ENCODE measurements at regions not wholly inside any gene's neighbourhood (a gene's known extent, or its start where the extent isn't known, plus 50 kb on each side); places are given as distances from the start of the nearest gene placed in this dataset.

GRCh38 chr12:88325076-88325815 lies 183.1 kb downstream of the TMTC3 start:
- no peaks in the 10 kb centered on the region for H3K9me3 ChIP-seq (ENCODE audit: low read depth, low read length)
- no peak for DNase-seq (ENCODE audit: low read depth, low spot score)
- no peak overlapping the region for H3K4me3 ChIP-seq
- TF ChIP-seq EZH2 (IDR thresholded peaks at IDR 0.05) (no peak), POLR2AphosphoS5 (IDR thresholded peaks at IDR 0.05; ENCODE audit: borderline replicate concordance, low read depth, low read length) (no peak), FOXP2 (optimal IDR thresholded peaks at IDR 0.05; ENCODE audit: control extremely low read depth, extremely low read length, insufficient read depth) (no peak)
- no peak overlapping the region for H3K27ac ChIP-seq
- no peak overlapping the region for H3K9ac ChIP-seq (ENCODE audit: insufficient read length)
- H3K36me3 ChIP-seq (ENCODE audit: insufficient read depth, low read length): no peaks in the 10 kb centered on the region

DNA sequence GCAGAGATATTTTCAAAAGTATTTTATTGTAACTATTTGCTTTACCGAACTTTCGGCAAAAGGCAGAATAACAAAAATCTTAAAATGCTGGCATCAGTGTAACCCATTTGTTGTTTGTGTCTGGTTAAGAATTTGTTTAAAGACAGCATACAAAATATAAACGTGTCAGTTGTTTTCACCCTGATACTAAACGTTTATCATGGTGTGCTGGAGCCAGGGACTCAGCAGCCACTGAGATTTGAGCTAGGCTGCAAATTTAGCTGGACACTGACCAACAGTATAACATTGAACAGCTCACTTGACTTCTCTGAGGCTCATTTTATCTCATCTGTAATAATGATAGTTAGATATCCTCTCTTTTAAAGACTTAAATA lies 183.7 kb downstream of the TMTC3 start:
- H3K36me3 ChIP-seq (ENCODE audit: insufficient read depth, low read length): no peaks in the 10 kb centered on the region
- no peak for DNase-seq (ENCODE audit: low read depth, low spot score)
- no peak overlapping the region for H3K9ac ChIP-seq (ENCODE audit: insufficient read length)
- H3K27ac ChIP-seq: no peak overlapping the region
- no peak overlapping the region for H3K4me3 ChIP-seq
- H3K9me3 ChIP-seq (ENCODE audit: low read depth, low read length): no peaks in the 10 kb centered on the region
- TF ChIP-seq POLR2AphosphoS5 (IDR thresholded peaks at IDR 0.05; ENCODE audit: borderline replicate concordance, low read depth, low read length) (no peak), EZH2 (IDR thresholded peaks at IDR 0.05) (no peak), FOXP2 (optimal IDR thresholded peaks at IDR 0.05; ENCODE audit: control extremely low read depth, extremely low read length, insufficient read depth) (no peak)

DNA sequence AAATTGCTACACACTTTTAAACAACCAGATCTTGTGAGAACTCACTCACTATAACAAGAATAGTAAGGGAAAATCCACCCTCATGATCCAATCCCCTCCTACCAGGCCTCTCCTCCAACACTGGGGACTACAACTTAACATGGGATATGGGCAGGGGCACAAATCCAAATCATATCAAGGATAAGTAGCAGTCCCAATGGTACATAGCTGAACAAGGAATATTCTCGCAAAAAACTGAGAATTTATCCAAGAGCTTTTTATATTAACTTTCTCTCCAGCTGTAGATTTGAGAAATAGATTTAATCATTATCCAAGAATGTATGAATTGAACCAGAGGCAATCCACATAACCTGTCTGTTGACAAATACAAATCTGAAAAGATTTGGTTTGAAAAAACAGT lies 185.2 kb downstream of the TMTC3 start:
- no peaks in the 10 kb centered on the region for H3K9me3 ChIP-seq (ENCODE audit: low read depth, low read length)
- H3K27ac ChIP-seq: no peak overlapping the region
- DNase-seq (ENCODE audit: low read depth, low spot score): no peak
- TF ChIP-seq EZH2 (IDR thresholded peaks at IDR 0.05): no peak
- TF ChIP-seq FOXP2 (optimal IDR thresholded peaks at IDR 0.05; ENCODE audit: control extremely low read depth, extremely low read length, insufficient read depth): no peak
- no peak for TF ChIP-seq POLR2AphosphoS5 (IDR thresholded peaks at IDR 0.05; ENCODE audit: borderline replicate concordance, low read depth, low read length)
- no peak overlapping the region for H3K4me3 ChIP-seq
- H3K36me3 ChIP-seq (ENCODE audit: insufficient read depth, low read length): no peaks in the 10 kb centered on the region
- H3K9ac ChIP-seq (ENCODE audit: insufficient read length): no peak overlapping the region

GRCh38 chr12:88328090-88328489 lies 186.0 kb downstream of the TMTC3 start:
- DNase-seq (ENCODE audit: low read depth, low spot score): no peak
- H3K4me3 ChIP-seq: no peak overlapping the region
- H3K27ac ChIP-seq: no peak overlapping the region
- H3K36me3 ChIP-seq (ENCODE audit: insufficient read depth, low read length): no peaks in the 10 kb centered on the region
- no peaks in the 10 kb centered on the region for H3K9me3 ChIP-seq (ENCODE audit: low read depth, low read length)
- TF ChIP-seq FOXP2 (optimal IDR thresholded peaks at IDR 0.05; ENCODE audit: control extremely low read depth, extremely low read length, insufficient read depth): no peak
- H3K9ac ChIP-seq (ENCODE audit: insufficient read length): no peak overlapping the region

GRCh38 chr12:88329833-88330232 lies 187.7 kb downstream of the TMTC3 start:
- Histone ChIP-seq H3K9me3 (ENCODE audit: low read depth, low read length) (no peaks in the 10 kb centered on the region), H3K4me3 (no peak overlapping the region), H3K36me3 (ENCODE audit: insufficient read depth, low read length) (no peaks in the 10 kb centered on the region), H3K27ac (no peak overlapping the region), H3K9ac (ENCODE audit: insufficient read length) (no peak overlapping the region)
- TF ChIP-seq FOXP2 (optimal IDR thresholded peaks at IDR 0.05; ENCODE audit: control extremely low read depth, extremely low read length, insufficient read depth) (no peak), EZH2 (IDR thresholded peaks at IDR 0.05) (no peak), POLR2AphosphoS5 (IDR thresholded peaks at IDR 0.05; ENCODE audit: borderline replicate concordance, low read depth, low read length) (no peak)
- DNase-seq (ENCODE audit: low read depth, low spot score): no peak

DNA sequence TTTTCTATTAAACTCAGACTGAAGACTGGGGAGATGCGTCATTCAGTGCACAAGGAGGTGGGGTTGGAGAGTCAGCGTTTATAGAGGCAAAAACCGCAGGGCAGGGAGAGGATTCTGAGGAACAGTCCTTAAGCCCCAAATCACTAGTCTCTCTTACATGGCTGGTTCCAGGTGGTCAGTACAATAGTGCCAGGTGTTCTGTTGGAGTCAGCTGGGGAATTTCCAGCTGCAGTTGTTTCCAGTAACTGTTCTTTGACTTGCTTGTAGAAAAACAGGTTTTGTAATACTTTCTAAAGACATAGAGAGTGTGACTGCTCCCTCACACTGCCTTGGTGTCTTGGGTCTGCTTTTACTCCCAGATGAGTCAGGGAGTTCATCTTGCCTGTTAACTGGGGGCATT lies 192.2 kb downstream of the TMTC3 start:
- no peak overlapping the region for H3K9ac ChIP-seq (ENCODE audit: insufficient read length)
- no peak overlapping the region for H3K27ac ChIP-seq

DNA sequence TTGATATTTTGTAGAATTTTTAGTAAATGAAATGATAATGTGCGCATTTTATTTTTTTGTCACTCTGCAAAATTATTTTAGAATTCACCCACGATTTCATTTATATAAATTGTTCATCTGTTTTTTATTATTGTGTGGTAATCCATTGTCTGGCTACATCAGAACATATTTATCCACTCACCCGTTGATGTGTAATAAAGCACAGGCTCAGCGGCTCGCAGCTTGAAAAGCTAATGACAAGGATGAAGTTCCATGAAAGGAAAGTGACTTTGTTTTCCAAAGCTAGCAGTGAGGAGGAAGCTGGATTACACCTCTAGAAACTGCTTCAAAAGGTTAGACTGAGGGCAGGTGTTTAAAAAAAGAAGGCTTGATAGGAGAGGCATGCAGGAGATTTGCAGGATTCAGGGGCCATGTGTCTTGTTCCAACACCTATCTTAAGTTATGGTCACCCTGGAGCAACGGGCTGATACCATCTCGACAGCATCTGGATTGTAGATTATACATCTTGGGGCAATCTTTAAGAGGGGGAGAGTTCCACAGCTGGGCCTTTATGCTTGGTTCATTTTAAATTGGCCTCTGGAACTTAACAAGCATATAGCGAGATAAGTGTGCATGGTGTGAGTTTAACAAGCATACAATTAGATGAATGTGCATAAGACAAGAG lies 194.1 kb downstream of the TMTC3 start:
- TF ChIP-seq FOXP2 (optimal IDR thresholded peaks at IDR 0.05; ENCODE audit: control extremely low read depth, extremely low read length, insufficient read depth): no peak
- TF ChIP-seq EZH2 (IDR thresholded peaks at IDR 0.05): no peak
- no peak for TF ChIP-seq POLR2AphosphoS5 (IDR thresholded peaks at IDR 0.05; ENCODE audit: borderline replicate concordance, low read depth, low read length)
- Histone ChIP-seq H3K36me3 (ENCODE audit: insufficient read depth, low read length) (no peaks in the 10 kb centered on the region), H3K4me3 (no peak overlapping the region), H3K9me3 (ENCODE audit: low read depth, low read length) (no peaks in the 10 kb centered on the region), H3K27ac (no peak overlapping the region), H3K9ac (ENCODE audit: insufficient read length) (no peak overlapping the region)
- DNase-seq (ENCODE audit: low read depth, low spot score): no peak

More for the DNA sequence above, 192.2 kb downstream of the TMTC3 start:
- no peak for DNase-seq (ENCODE audit: low read depth, low spot score)
- no peaks in the 10 kb centered on the region for H3K9me3 ChIP-seq (ENCODE audit: low read depth, low read length)
- no peak overlapping the region for H3K4me3 ChIP-seq
- no peaks in the 10 kb centered on the region for H3K36me3 ChIP-seq (ENCODE audit: insufficient read depth, low read length)
- TF ChIP-seq EZH2 (IDR thresholded peaks at IDR 0.05): no peak
- TF ChIP-seq FOXP2 (optimal IDR thresholded peaks at IDR 0.05; ENCODE audit: control extremely low read depth, extremely low read length, insufficient read depth): no peak
- TF ChIP-seq POLR2AphosphoS5 (IDR thresholded peaks at IDR 0.05; ENCODE audit: borderline replicate concordance, low read depth, low read length): no peak

DNA sequence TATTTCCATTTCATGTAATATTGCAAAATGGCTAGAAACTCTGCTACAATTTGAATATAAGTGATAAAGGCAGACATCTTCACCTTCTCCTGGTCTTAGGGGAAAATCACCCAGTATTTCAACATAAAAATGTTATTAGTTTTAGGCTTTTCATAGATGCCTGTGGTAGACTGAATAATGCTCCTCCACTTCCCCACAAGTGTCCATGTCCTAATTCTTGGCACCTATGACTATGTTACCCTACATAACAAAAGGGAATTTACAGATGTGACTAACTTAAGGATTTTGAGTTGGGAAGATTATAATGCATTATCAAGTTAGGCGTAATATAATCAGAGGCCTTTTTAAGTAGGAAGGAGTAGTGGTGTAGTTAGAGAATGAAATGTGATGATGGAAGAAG lies 196.4 kb downstream of the TMTC3 start:
- Histone ChIP-seq H3K27ac (no peak overlapping the region), H3K4me3 (no peak overlapping the region), H3K36me3 (ENCODE audit: insufficient read depth, low read length) (no peaks in the 10 kb centered on the region), H3K9ac (ENCODE audit: insufficient read length) (no peak overlapping the region), H3K9me3 (ENCODE audit: low read depth, low read length) (no peaks in the 10 kb centered on the region)
- TF ChIP-seq FOXP2 (optimal IDR thresholded peaks at IDR 0.05; ENCODE audit: control extremely low read depth, extremely low read length, insufficient read depth): no peak
- TF ChIP-seq POLR2AphosphoS5 (IDR thresholded peaks at IDR 0.05; ENCODE audit: borderline replicate concordance, low read depth, low read length): no peak
- TF ChIP-seq EZH2 (IDR thresholded peaks at IDR 0.05): no peak
- DNase-seq (ENCODE audit: low read depth, low spot score): no peak
